Fibroblast of mammary gland (primary cell): ENCODE measurements at regions not wholly inside any gene's neighbourhood (a gene's known extent, or its start where the extent isn't known, plus 50 kb on each side); places are given as distances from the start of the nearest gene placed in this dataset.
"Not testable (repeated sequence)": the region's sequence is repeated elsewhere in the genome, so short reads cannot be mapped to it uniquely, and the experiment has no call there.

Experiments used
- DNase-seq: peaks from one replicate; pipeline ENCODE4 v3.0.0-alpha.2; 2010; ENCODE audit warnings: low read depth
- H3K4me3 ChIP-seq: 2 replicates; pipeline ENCODE4 v1.5.1; 2011; ENCODE audit warnings: low read depth, mild to moderate bottlenecking, low read length, moderate library complexity; ENCODE audit not compliant: control insufficient read depth
- TF ChIP-seq, protein P1 (sequence below): conservative IDR thresholded peaks from 2 replicates; pipeline ENCODE4 v1.5.1; 2011; ENCODE audit warnings: low read depth, low read length, inconsistent platforms; ENCODE audit not compliant: control insufficient read depth, insufficient read depth

DNA sequence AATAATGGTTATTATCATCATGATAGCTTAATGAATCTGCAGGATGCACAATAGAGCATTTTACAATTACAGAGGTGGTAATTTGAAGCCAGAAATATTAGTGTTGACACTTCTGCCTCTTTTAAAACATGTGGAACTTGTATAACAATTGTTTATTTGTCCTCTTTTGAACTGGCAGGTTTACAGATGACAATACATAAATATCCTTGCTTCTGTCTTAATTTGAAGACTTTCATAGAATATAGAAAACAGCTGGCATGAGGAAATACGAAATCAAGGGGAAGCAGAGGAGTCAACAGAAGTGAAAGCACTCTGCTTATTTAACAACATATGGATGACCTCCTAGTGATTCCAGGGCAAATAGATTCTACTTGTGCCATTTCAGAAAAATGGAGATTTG is 270.5 kb upstream of the SGO1 start:
- DNase-seq = no peak
- TF ChIP-seq, protein P1, sequence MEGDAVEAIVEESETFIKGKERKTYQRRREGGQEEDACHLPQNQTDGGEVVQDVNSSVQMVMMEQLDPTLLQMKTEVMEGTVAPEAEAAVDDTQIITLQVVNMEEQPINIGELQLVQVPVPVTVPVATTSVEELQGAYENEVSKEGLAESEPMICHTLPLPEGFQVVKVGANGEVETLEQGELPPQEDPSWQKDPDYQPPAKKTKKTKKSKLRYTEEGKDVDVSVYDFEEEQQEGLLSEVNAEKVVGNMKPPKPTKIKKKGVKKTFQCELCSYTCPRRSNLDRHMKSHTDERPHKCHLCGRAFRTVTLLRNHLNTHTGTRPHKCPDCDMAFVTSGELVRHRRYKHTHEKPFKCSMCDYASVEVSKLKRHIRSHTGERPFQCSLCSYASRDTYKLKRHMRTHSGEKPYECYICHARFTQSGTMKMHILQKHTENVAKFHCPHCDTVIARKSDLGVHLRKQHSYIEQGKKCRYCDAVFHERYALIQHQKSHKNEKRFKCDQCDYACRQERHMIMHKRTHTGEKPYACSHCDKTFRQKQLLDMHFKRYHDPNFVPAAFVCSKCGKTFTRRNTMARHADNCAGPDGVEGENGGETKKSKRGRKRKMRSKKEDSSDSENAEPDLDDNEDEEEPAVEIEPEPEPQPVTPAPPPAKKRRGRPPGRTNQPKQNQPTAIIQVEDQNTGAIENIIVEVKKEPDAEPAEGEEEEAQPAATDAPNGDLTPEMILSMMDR = no peak
- H3K4me3 ChIP-seq = no peak overlapping the region

DNA sequence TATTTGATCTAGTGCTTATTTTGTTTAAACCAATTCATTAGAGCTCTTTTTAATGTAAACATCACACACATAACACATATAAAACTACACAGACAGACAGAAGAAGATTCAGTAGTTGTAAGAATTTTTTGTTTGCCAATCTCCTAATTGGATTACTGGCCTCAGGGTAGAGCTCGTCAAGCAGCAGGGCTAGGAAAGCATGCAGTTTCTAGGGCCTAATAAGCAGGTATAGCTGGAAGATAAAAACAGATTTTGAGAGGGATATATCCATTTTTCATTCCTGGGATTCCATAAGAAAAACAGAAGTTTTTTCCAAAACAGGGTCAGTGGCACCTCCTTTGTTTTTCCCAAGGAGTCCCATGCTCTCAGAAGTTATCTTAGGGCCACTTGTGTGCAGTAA is 265.2 kb upstream of the SGO1 start:
- TF ChIP-seq, protein P1 = no peak
- no peak for DNase-seq
- no peak overlapping the region for H3K4me3 ChIP-seq

DNA sequence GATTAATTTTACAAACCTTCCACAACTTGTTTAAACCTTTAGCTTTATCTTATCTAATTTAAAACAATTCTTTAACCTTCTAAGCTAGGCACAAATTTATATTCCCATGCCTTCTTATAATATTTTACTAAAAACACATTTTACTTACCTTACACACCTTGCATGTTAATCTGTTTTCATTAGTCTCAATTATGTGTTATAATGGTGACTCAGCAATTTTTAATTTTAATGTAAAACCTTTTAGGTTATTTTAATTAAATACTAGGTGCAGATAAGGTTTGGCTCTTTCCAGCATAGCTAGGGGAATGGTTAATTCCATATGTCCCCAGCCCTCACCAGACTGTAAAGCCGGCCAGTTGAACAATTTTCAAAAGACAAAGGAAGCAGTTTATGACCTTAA is 264.6 kb upstream of the SGO1 start:
- DNase-seq = no peak
- TF ChIP-seq, protein P1 = no peak
- H3K4me3 ChIP-seq = no peak overlapping the region

DNA sequence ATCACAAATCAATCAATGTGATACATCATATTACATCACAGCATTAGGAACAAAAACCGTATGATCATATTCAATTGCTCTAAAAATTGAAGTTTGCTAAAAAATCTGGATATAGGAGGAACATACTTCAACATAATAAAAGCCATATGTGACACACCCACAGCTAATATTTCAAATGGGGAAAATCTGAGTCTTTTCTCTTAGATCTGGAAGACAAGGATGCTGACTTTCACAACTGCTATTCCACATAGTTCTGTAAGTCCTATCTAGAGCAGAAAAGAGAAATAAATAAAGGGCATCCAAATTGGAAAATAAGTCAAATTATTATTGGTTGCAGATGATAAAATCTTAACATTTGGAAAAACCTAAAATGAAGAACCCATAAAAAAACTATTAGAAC is 256.8 kb upstream of the SGO1 start:
- TF ChIP-seq, protein P1 = no peak
- H3K4me3 ChIP-seq = no peak overlapping the region
- DNase-seq = no peak

DNA sequence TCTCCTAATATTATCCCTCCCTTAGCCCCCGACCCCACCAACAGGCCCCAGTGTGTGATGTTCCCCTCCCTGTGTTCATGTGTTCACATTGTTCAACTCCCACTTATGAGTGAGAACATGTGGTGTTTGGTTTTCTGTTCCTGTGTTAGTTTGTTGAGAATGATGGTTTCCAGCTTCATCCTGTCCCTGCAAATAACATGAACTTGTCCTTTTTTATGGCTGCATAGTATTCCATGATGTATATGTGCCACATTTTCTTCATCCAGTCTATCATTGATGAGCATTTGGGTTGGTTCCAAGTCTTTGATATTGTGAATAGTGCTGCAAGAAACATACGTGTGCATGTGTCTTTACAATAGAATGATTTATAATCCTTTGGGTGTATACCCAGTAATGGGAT is 241.3 kb upstream of the SGO1 start:
- not testable (repeated sequence) for H3K4me3 ChIP-seq

DNA sequence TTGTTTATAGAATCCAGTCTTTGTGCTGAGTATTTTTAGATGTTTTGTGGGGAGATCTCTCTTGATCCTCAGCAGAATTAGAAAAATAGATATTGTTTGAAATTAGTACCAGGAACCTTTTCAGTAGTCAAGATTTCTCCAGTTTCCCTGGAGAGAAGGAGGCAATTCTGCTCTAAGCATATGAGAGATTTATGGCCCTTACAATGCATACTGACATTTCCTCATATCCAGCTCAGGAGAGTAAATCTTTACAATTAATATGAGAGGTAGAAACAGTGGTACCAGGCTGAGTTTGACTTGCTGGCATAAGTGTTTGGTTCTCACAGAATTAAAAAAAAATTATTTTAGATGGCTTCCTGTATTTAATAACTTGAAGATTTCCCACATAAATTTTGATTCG is 239.1 kb upstream of the SGO1 start:
- TF ChIP-seq, protein P1 = no peak
- no peak for DNase-seq
- H3K4me3 ChIP-seq = no peak overlapping the region

More for the DNA sequence above, 241.3 kb upstream of the SGO1 start:
- not testable (repeated sequence) for DNase-seq

DNA sequence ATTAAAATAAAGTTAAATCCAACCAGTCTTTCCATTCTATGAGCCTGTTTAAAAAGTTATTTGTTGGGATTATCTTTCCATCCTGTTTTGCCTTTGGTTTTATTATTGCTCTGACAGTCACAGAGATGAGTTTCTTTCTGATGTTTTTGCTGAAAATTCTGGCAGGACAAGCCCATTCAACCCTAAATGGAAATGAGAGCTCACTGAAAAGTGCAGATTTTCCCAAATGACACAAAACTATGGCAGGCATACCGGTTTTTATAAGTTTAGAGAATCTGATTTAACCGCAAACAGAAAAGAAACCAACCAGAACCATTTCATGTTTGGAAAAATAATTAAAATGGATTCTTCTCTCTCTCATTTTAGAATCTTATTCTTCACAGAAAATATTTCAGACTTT is 238.1 kb upstream of the SGO1 start:
- H3K4me3 ChIP-seq = no peak overlapping the region
- TF ChIP-seq, protein P1 = no peak
- DNase-seq = no peak
